Neural crest cell (in vitro differentiated cells): ENCODE measurements at regions not wholly inside any gene's neighbourhood (a gene's known extent, or its start where the extent isn't known, plus 50 kb on each side); places are given as distances from the start of the nearest gene placed in this dataset.

Experiments used
- DNase-seq: peaks from one replicate; pipeline ENCODE4 v3.0.0; 2021; ENCODE audit warnings: low read depth, mixed read lengths, low spot score
- H3K27ac Mint-ChIP-seq: one replicate; pipeline ENCODE4 v1.8.0; 2021; ENCODE audit warnings: mild to moderate bottlenecking, mixed read lengths; ENCODE audit not compliant: unreplicated experiment
- H3K27me3 Mint-ChIP-seq: 2 replicates; pipeline ENCODE4 v1.8.0; 2021; ENCODE audit warnings: low read depth, mild to moderate bottlenecking, mixed read lengths
- H3K36me3 Mint-ChIP-seq: 2 replicates; pipeline ENCODE4 v1.8.0; 2021; ENCODE audit warnings: low read depth, mild to moderate bottlenecking, mixed read lengths
- H3K4me1 Mint-ChIP-seq: 2 replicates; pipeline ENCODE4 v1.8.0; 2021; ENCODE audit warnings: mixed read lengths
- H3K4me3 Mint-ChIP-seq: one replicate; pipeline ENCODE4 v1.8.0; 2021; ENCODE audit warnings: mild to moderate bottlenecking, mixed read lengths
- H3K9me3 Mint-ChIP-seq: 2 replicates; pipeline ENCODE4 v1.8.0; 2021; ENCODE audit warnings: mixed read lengths
- TF ChIP-seq, protein P1 (sequence below): fragments of 200-600 bp; sonication (generic); conservative IDR thresholded peaks from 2 replicates; pipeline ENCODE4 v1.5.0; 2021; ENCODE audit warnings: antibody characterized with exemption, mild to moderate bottlenecking

DNA sequence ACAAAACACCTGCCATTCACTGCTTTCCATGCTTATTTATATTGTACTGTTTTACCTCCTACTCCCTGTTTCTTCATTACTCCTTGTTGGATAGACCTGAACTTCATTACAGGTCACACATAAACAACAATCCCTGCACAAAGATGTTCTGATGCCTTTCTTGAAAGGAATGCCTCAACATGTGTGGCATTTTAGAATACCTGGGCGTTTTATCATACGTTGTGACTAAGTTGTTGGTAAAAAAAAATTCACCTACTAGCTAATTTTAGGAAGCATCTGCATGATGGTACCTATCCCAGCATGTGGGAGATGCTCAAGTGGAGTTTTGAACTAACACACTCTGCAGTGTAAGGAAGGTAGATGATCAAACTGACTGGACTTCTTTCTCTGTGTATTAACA, 604.1 kb downstream of the TAF11L14 start:
- no peaks in the 10 kb centered on the region for H3K27me3 Mint-ChIP-seq
- no peak overlapping the region for H3K27ac Mint-ChIP-seq
- no peak for DNase-seq
- no peaks in the 10 kb centered on the region for H3K4me1 Mint-ChIP-seq
- no peak overlapping the region for H3K4me3 Mint-ChIP-seq
- TF ChIP-seq, protein P1, sequence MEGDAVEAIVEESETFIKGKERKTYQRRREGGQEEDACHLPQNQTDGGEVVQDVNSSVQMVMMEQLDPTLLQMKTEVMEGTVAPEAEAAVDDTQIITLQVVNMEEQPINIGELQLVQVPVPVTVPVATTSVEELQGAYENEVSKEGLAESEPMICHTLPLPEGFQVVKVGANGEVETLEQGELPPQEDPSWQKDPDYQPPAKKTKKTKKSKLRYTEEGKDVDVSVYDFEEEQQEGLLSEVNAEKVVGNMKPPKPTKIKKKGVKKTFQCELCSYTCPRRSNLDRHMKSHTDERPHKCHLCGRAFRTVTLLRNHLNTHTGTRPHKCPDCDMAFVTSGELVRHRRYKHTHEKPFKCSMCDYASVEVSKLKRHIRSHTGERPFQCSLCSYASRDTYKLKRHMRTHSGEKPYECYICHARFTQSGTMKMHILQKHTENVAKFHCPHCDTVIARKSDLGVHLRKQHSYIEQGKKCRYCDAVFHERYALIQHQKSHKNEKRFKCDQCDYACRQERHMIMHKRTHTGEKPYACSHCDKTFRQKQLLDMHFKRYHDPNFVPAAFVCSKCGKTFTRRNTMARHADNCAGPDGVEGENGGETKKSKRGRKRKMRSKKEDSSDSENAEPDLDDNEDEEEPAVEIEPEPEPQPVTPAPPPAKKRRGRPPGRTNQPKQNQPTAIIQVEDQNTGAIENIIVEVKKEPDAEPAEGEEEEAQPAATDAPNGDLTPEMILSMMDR: no peak
- H3K9me3 Mint-ChIP-seq: peaks cover 3% of the 10 kb centered on the region
- no peaks in the 10 kb centered on the region for H3K36me3 Mint-ChIP-seq

DNA sequence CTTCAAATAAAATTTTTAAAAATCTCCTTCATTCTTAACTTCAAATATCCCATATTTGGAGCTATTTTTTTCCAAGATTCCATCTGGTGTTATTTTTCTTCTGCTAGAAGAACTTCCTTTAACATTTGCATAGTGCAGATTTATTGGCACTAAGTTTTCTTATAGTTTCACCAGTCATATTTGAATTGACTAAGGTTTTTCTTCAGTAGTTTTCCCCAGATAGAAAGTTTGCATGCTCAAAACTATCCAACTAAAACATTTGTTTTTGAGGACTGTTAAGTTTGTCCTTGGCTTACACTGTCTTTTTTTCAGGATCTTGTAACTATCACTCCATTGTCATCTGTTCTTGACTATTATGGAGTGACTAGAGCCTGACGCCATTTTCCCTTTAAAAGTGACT, 606.7 kb downstream of the TAF11L14 start:
- Mint-ChIP-seq H3K36me3 (no peaks in the 10 kb centered on the region), H3K4me1 (no peaks in the 10 kb centered on the region), H3K27me3 (no peaks in the 10 kb centered on the region), H3K4me3 (no peak overlapping the region), H3K9me3 (peaks cover 5% of the 10 kb centered on the region), H3K27ac (no peak overlapping the region)
- no peak for DNase-seq
- TF ChIP-seq, protein P1: no peak

DNA sequence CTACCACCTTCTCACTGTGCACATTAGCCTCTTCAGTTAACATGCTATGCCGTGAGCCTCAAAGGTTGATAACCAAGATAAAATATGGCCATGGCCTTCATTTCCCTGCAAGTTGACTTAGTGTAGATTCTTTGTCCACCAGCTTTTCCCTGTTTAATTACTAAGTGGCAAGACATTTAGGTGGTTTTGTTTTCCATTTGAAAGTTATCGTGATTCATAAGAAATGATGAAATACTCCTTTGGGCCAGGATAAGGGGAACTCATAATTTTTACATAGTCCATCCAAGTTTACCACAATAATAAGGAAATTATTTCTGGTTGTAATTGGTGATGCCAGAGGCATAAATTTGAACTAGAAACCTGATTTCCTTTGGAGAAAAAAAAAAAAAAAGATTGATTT, 609.6 kb downstream of the TAF11L14 start:
- Mint-ChIP-seq H3K9me3 (peaks cover 13% of the 10 kb centered on the region), H3K27ac (no peak overlapping the region)

DNA sequence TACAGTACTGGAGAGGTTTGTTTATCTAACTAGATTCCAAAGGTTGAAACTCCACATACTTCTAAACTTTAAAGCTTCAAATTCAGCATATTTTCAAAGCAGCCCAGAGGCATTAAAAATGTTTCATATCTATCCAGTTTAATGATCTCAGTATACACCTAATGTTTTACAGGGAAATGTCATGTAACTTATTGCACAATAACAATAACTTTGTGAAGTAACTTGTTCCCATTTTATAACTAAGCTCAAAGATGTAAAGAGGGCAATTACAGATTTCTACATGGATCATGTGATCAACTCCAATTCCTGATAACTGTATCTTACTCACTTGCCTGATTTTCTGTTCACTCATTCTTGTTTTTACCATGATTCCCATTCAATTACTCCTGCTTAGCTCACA, 610.0 kb downstream of the TAF11L14 start:
- no peak overlapping the region for H3K27ac Mint-ChIP-seq
- no peak for DNase-seq

More for the DNA sequence above, 609.6 kb downstream of the TAF11L14 start:
- Mint-ChIP-seq H3K4me3 (no peak overlapping the region), H3K4me1 (no peaks in the 10 kb centered on the region), H3K27me3 (no peaks in the 10 kb centered on the region), H3K36me3 (peaks cover 7% of the 10 kb centered on the region)
- no peak for DNase-seq
- TF ChIP-seq, protein P1: no peak

DNA sequence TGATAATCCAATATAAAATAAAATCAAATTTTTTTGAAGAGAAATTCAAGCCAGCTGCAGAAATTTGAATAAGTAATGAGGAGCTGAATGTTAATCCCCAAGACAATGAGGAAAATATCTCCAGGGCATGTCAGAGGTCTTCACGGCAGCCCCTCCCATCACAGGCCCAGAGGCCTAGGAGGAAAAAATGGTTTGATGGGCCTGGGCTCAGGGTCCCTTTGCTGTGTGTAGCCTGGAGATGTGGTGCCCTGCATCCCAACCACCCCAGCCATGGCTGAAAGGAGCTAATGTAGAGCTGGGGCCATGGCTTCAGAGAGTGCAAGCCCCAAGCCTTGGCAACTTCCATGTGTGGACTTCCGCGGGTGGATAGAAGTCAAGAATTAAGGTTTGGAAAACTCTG, 618.3 kb downstream of the TAF11L14 start:
- Mint-ChIP-seq H3K4me1 (no peaks in the 10 kb centered on the region), H3K4me3 (no peak overlapping the region), H3K27me3 (no peaks in the 10 kb centered on the region), H3K9me3 (peaks cover 7% of the 10 kb centered on the region), H3K27ac (no peak overlapping the region), H3K36me3 (peaks cover 17% of the 10 kb centered on the region)
- TF ChIP-seq, protein P1: no peak
- DNase-seq: no peak

More for the DNA sequence above, 610.0 kb downstream of the TAF11L14 start:
- peaks cover 13% of the 10 kb centered on the region for H3K9me3 Mint-ChIP-seq
- no peak overlapping the region for H3K4me3 Mint-ChIP-seq
- no peaks in the 10 kb centered on the region for H3K27me3 Mint-ChIP-seq
- TF ChIP-seq, protein P1: no peak
- H3K4me1 Mint-ChIP-seq: no peaks in the 10 kb centered on the region
- peaks cover 7% of the 10 kb centered on the region for H3K36me3 Mint-ChIP-seq
